Mesendoderm (in vitro differentiated cells): ENCODE measurements at regions not wholly inside any gene's neighbourhood (a gene's known extent, or its start where the extent isn't known, plus 50 kb on each side); places are given as distances from the start of the nearest gene placed in this dataset.

Source experiments
- DNase-seq: peaks from one replicate; pipeline ENCODE4 v3.0.0; 2013
- H2AK5ac ChIP-seq: 2 replicates; pipeline ENCODE4 v1.6.1; 2013; ENCODE audit warnings: low read length, inconsistent platforms
- H2BK120ac ChIP-seq: 2 replicates; pipeline ENCODE4 v1.6.1; 2013; ENCODE audit warnings: low read depth, mild to moderate bottlenecking, low read length, moderate library complexity, mixed read lengths
- H2BK15ac ChIP-seq: replicated peaks from 2 replicates; pipeline ENCODE4 v1.6.1; 2013; ENCODE audit warnings: low read depth, mild to moderate bottlenecking, moderate library complexity
- H2BK5ac ChIP-seq: 2 replicates; pipeline ENCODE4 v1.6.1; 2013; ENCODE audit warnings: low read length, inconsistent platforms
- H3K18ac ChIP-seq: 2 replicates; pipeline ENCODE4 v1.6.1; 2013; ENCODE audit warnings: mild to moderate bottlenecking, low read length, mixed read lengths
- H3K23ac ChIP-seq: one replicate; pipeline ENCODE4 v1.6.1; 2013; ENCODE audit warnings: low read length
- H3K27ac ChIP-seq: 2 replicates; pipeline ENCODE4 v1.5.1; 2013; ENCODE audit warnings: low read depth, mild to moderate bottlenecking, inconsistent platforms, low read length, moderate library complexity
- H3K27me3 ChIP-seq: 2 replicates; pipeline ENCODE4 v1.6.1; 2013; ENCODE audit warnings: low read length, control low read depth, mild to moderate bottlenecking, inconsistent platforms; ENCODE audit not compliant: insufficient read depth, poor library complexity
- H3K36me3 ChIP-seq: 2 replicates; pipeline ENCODE4 v1.6.1; 2013; ENCODE audit warnings: low read length, inconsistent platforms; ENCODE audit not compliant: control insufficient read depth, insufficient read depth
- H3K4ac ChIP-seq: one replicate; pipeline ENCODE4 v1.6.1; 2013; ENCODE audit warnings: low read depth, mild to moderate bottlenecking, low read length, moderate library complexity
- H3K4me1 ChIP-seq: 2 replicates; pipeline ENCODE4 v1.6.1; 2013; ENCODE audit warnings: low read depth, low read length, inconsistent platforms; ENCODE audit not compliant: control insufficient read depth
- H3K4me2 ChIP-seq: 2 replicates; pipeline ENCODE4 v1.6.1; 2013; ENCODE audit warnings: low read length
- H3K4me3 ChIP-seq: 2 replicates; pipeline ENCODE4 v1.5.1; 2013; ENCODE audit warnings: mild to moderate bottlenecking, low read length
- H3K56ac ChIP-seq: one replicate; pipeline ENCODE4 v1.6.1; 2013; ENCODE audit warnings: low read length
- H3K79me1 ChIP-seq: 2 replicates; pipeline ENCODE4 v1.6.1; 2013; ENCODE audit warnings: low read length, inconsistent platforms
- H3K79me2 ChIP-seq: 2 replicates; pipeline ENCODE4 v1.6.1; 2013; ENCODE audit warnings: mild to moderate bottlenecking, low read length; ENCODE audit not compliant: control insufficient read depth, insufficient read depth
- H3K9ac ChIP-seq: 2 replicates; pipeline ENCODE4 v1.6.1; 2013; ENCODE audit warnings: low read length, inconsistent platforms
- H4K5ac ChIP-seq: one replicate; pipeline ENCODE4 v1.6.1; 2013; ENCODE audit warnings: low read length
- H4K8ac ChIP-seq: one replicate; pipeline ENCODE4 v1.6.1; 2013; ENCODE audit warnings: low read depth, mild to moderate bottlenecking, control low read depth, low read length, moderate library complexity
- whole genome bisulfite sequencing: extraction: QIAGEN DNeasy Blood & Tissue Kit; methylation state at CpG from one replicate; pipeline ENCODE4 v1.1.7; 2013; ENCODE audit warnings: low lambda C conversion rate, missing lambda C conversion rate; ENCODE audit not compliant: insufficient coverage; ENCODE audit errors: extremely low coverage; 5-methylcytosine and 5-hydroxymethylcytosine counted together

- Histone ChIP-seq H3K56ac (no peak overlapping the region), H2BK120ac (no peak overlapping the region), H3K4me1 (no peaks in the 10 kb centered on the region), H3K27me3 (no peaks in the 10 kb centered on the region), H3K79me2 (no peaks in the 10 kb centered on the region), H2AK5ac (no peak overlapping the region), H3K4ac (no peak overlapping the region), H2BK5ac (no peak overlapping the region), H3K27ac (no peak overlapping the region), H4K5ac (no peak overlapping the region), H3K4me2 (no peak overlapping the region), H3K36me3 (no peaks in the 10 kb centered on the region), H3K23ac (no peak overlapping the region), H3K4me3 (no peak overlapping the region), H2BK15ac (no peak overlapping the region), H3K79me1 (no peaks in the 10 kb centered on the region), H4K8ac (no peak overlapping the region), H3K18ac (no peak overlapping the region), H3K9ac (no peak overlapping the region)
- DNase-seq = no peak
Measured at GRCh38 chr12:76282744-76283143, 65.5 kb downstream of the BBS10 start.

- no CpG with 5 or more reads among the region's 4 CpGs for WGBS
- Histone ChIP-seq H3K9ac (no peak overlapping the region), H2BK120ac (no peak overlapping the region), H3K4me3 (no peak overlapping the region), H3K27me3 (no peaks in the 10 kb centered on the region), H4K8ac (no peak overlapping the region), H3K4me2 (no peak overlapping the region), H3K18ac (no peak overlapping the region), H2BK5ac (no peak overlapping the region), H4K5ac (no peak overlapping the region), H3K27ac (no peak overlapping the region), H3K79me1 (no peaks in the 10 kb centered on the region), H3K4ac (no peak overlapping the region), H3K23ac (no peak overlapping the region), H3K4me1 (no peaks in the 10 kb centered on the region), H3K36me3 (no peaks in the 10 kb centered on the region), H3K56ac (no peak overlapping the region), H3K79me2 (no peaks in the 10 kb centered on the region), H2AK5ac (no peak overlapping the region), H2BK15ac (no peak overlapping the region)
- no peak for DNase-seq
Measured at GRCh38 chr12:76277480-76277879, 70.7 kb downstream of the BBS10 start.

- no peak overlapping the region for H3K4me3 ChIP-seq
- no CpG with 5 or more reads among the region's 4 CpGs for WGBS
- peak overlapping the region; percentile 30 for H2AK5ac ChIP-seq
Measured at GRCh38 chr12:76276499-76277151, 71.6 kb downstream of the BBS10 start.

GRCh38 chr12:76275511-76276093, 72.6 kb downstream of the BBS10 start:
- H3K27ac ChIP-seq = no peak overlapping the region
- DNase-seq = no peak
- H3K9ac ChIP-seq = no peak overlapping the region
- H3K4ac ChIP-seq = no peak overlapping the region
- H3K27me3 ChIP-seq = no peaks in the 10 kb centered on the region
- no peak overlapping the region for H3K23ac ChIP-seq
- H3K18ac ChIP-seq = no peak overlapping the region
- no peak overlapping the region for H2BK120ac ChIP-seq
- H3K79me1 ChIP-seq = no peaks in the 10 kb centered on the region
- H3K36me3 ChIP-seq = no peaks in the 10 kb centered on the region
- no peak overlapping the region for H4K8ac ChIP-seq
- WGBS = no CpG with 5 or more reads among the region's 5 CpGs
- no peaks in the 10 kb centered on the region for H3K4me1 ChIP-seq
- H3K4me2 ChIP-seq = no peak overlapping the region
- H2BK15ac ChIP-seq = no peak overlapping the region
- no peak overlapping the region for H3K56ac ChIP-seq
- no peaks in the 10 kb centered on the region for H3K79me2 ChIP-seq
- no peak overlapping the region for H3K4me3 ChIP-seq
- no peak overlapping the region for H2BK5ac ChIP-seq
- no peak overlapping the region for H2AK5ac ChIP-seq
- no peak overlapping the region for H4K5ac ChIP-seq

More at GRCh38 chr12:76276499-76277151, 71.6 kb downstream of the BBS10 start:
- Histone ChIP-seq H3K79me2 (no peaks in the 10 kb centered on the region), H3K4ac (no peak overlapping the region), H3K27me3 (no peaks in the 10 kb centered on the region), H2BK120ac (no peak overlapping the region), H4K5ac (no peak overlapping the region), H3K56ac (no peak overlapping the region), H3K4me1 (no peaks in the 10 kb centered on the region), H2BK5ac (no peak overlapping the region), H4K8ac (no peak overlapping the region), H3K4me2 (no peak overlapping the region), H3K18ac (no peak overlapping the region), H3K23ac (no peak overlapping the region), H3K9ac (no peak overlapping the region), H3K27ac (no peak overlapping the region), H3K79me1 (no peaks in the 10 kb centered on the region), H2BK15ac (no peak overlapping the region), H3K36me3 (no peaks in the 10 kb centered on the region)
- no peak for DNase-seq

- no peak overlapping the region for H3K4ac ChIP-seq
- H3K79me1 ChIP-seq = no peaks in the 10 kb centered on the region
- H3K56ac ChIP-seq = no peak overlapping the region
- DNase-seq = no peak
- H3K27me3 ChIP-seq = no peaks in the 10 kb centered on the region
- no peak overlapping the region for H4K8ac ChIP-seq
- H2BK15ac ChIP-seq = no peak overlapping the region
- no peak overlapping the region for H4K5ac ChIP-seq
- WGBS = no CpG with 5 or more reads among the region's 3 CpGs
- H2BK5ac ChIP-seq = no peak overlapping the region
- no peak overlapping the region for H3K18ac ChIP-seq
- H2AK5ac ChIP-seq = no peak overlapping the region
- H3K36me3 ChIP-seq = no peaks in the 10 kb centered on the region
- H2BK120ac ChIP-seq = no peak overlapping the region
- no peaks in the 10 kb centered on the region for H3K79me2 ChIP-seq
- no peak overlapping the region for H3K9ac ChIP-seq
- H3K4me1 ChIP-seq = no peaks in the 10 kb centered on the region
- H3K4me3 ChIP-seq = no peak overlapping the region
- no peak overlapping the region for H3K23ac ChIP-seq
- H3K27ac ChIP-seq = no peak overlapping the region
- no peak overlapping the region for H3K4me2 ChIP-seq
Measured at GRCh38 chr12:76274420-76275083, 73.7 kb downstream of the BBS10 start.
